ENCODE measurements at regions not wholly inside any gene's neighbourhood (a gene's known extent, or its start where the extent isn't known, plus 50 kb on each side); places are given as distances from the start of the nearest gene placed in this dataset.
"Not testable (repeated sequence)": the region's sequence is repeated elsewhere in the genome, so short reads cannot be mapped to it uniquely, and the experiment has no call there.

- intact Hi-C loops (cut with DNase I), result no loop called here
- TF ChIP-seq CTCF (IDR thresholded peaks at IDR 0.05; ENCODE audit: borderline replicate concordance, extremely low read depth, insufficient read depth), result no peak
- no peak for FAIRE-seq
- H3K9me3 ChIP-seq (ENCODE audit: control insufficient read depth in 2 of 3, insufficient read depth in 1 of 3, low read length in 3 of 3), result no peaks in the 10 kb centered on the region
- DNase-seq, result no peak
- no peaks in the 10 kb centered on the region for H3K27me3 ChIP-seq (ENCODE audit: control insufficient read depth, insufficient read depth, low read length)
- H3K27ac ChIP-seq (ENCODE audit: low read depth in 2 of 2, low read length in 2 of 2), result no peak overlapping the region
- no peaks in the 10 kb centered on the region for H3K4me1 ChIP-seq (ENCODE audit: control insufficient read depth in 2 of 3, insufficient read depth in 2 of 3, low read depth in 1 of 3, low read length in 3 of 3)
- no peaks in the 10 kb centered on the region for H3K36me3 ChIP-seq (ENCODE audit: control insufficient read depth in 2 of 3, insufficient read depth in 3 of 3, low read length in 3 of 3)
- H3K9ac ChIP-seq (ENCODE audit: low read length in 3 of 3), result no peak overlapping the region
- H3K4me3 ChIP-seq (ENCODE audit: low read length in 3 of 3), result no peak overlapping the region
Observed at GRCh38 chr1:193890935-193891334, 704.5 kb upstream of the B3GALT2 start.

DNA sequence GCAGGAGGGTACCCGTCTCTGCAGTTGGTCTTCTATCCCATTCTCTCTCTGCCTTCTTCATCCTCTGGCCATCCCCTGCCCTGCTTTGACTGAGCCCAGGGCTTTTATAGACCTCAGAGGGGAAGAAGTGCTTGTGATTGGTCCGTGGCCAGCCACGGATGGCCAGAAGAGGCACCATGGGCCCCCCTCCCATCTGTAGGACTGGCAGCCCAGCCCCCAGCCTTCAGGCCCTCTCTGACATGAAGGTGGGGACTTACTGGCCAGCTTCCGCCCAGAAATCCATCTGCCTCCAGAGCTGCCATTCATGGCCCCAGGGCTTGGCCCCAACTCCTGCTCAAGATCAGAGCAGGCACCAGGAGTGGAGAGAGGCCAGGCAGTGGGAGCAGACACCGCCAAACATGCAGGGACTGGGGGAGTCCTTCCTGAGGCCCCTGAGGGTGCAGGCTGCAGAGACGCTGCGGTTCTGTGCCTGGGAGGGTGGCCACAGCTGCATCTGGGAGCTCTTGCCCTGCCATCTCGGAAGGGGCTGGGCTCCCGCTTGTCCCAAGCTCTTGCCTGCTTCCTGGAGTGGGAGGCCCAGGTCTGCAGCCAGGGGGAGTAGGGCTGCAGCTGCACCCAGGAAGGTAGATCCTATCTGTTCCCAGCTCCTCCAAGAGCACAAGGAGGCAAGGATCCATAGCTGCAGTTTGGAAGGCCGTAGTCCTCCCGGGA is 698.6 kb upstream of the B3GALT2 start:
- H3K27ac ChIP-seq (ENCODE audit: low read depth in 2 of 2, low read length in 2 of 2), result no peak overlapping the region
- no peaks in the 10 kb centered on the region for H3K4me1 ChIP-seq (ENCODE audit: control insufficient read depth in 2 of 3, insufficient read depth in 2 of 3, low read depth in 1 of 3, low read length in 3 of 3)
- DNase-seq (peak in 1 of 5 donors; percentile 51), FAIRE-seq (no peak)
- H3K9ac ChIP-seq (ENCODE audit: low read length in 3 of 3), result no peak overlapping the region
- no peak overlapping the region for H3K4me3 ChIP-seq (ENCODE audit: low read length in 3 of 3)
- H3K27me3 ChIP-seq (ENCODE audit: control insufficient read depth, insufficient read depth, low read length), result no peaks in the 10 kb centered on the region
- intact Hi-C loops (cut with DNase I), result no loop called here
- no peaks in the 10 kb centered on the region for H3K9me3 ChIP-seq (ENCODE audit: control insufficient read depth in 2 of 3, insufficient read depth in 1 of 3, low read length in 3 of 3)
- no peak for TF ChIP-seq CTCF (IDR thresholded peaks at IDR 0.05; ENCODE audit: borderline replicate concordance, extremely low read depth, insufficient read depth)
- no peaks in the 10 kb centered on the region for H3K36me3 ChIP-seq (ENCODE audit: control insufficient read depth in 2 of 3, insufficient read depth in 3 of 3, low read length in 3 of 3)

GRCh38 chr1:193877920-193878319 is 691.5 kb upstream of the B3GALT2 start:
- FAIRE-seq; H3K9me3 ChIP-seq (ENCODE audit: control insufficient read depth in 2 of 3, insufficient read depth in 1 of 3, low read length in 3 of 3); H3K36me3 ChIP-seq (ENCODE audit: control insufficient read depth in 2 of 3, insufficient read depth in 3 of 3, low read length in 3 of 3); H3K27me3 ChIP-seq (ENCODE audit: control insufficient read depth, insufficient read depth, low read length); H3K4me1 ChIP-seq (ENCODE audit: control insufficient read depth in 2 of 3, insufficient read depth in 2 of 3, low read depth in 1 of 3, low read length in 3 of 3); DNase-seq; H3K27ac ChIP-seq (ENCODE audit: low read depth in 2 of 2, low read length in 2 of 2); H3K4me3 ChIP-seq (ENCODE audit: low read length in 3 of 3); H3K9ac ChIP-seq (ENCODE audit: low read length in 3 of 3); intact Hi-C loops (cut with DNase I): not testable (repeated sequence)

GRCh38 chr1:193868425-193868824 is 682.0 kb upstream of the B3GALT2 start:
- Histone ChIP-seq H3K27me3 (ENCODE audit: control insufficient read depth, insufficient read depth, low read length) (no peaks in the 10 kb centered on the region), H3K4me1 (ENCODE audit: control insufficient read depth in 2 of 3, insufficient read depth in 2 of 3, low read depth in 1 of 3, low read length in 3 of 3) (no peaks in the 10 kb centered on the region), H3K9ac (ENCODE audit: low read length in 3 of 3) (no peak overlapping the region), H3K4me3 (ENCODE audit: low read length in 3 of 3) (no peak overlapping the region), H3K36me3 (ENCODE audit: control insufficient read depth in 2 of 3, insufficient read depth in 3 of 3, low read length in 3 of 3) (no peaks in the 10 kb centered on the region), H3K9me3 (ENCODE audit: control insufficient read depth in 2 of 3, insufficient read depth in 1 of 3, low read length in 3 of 3) (no peaks in the 10 kb centered on the region), H3K27ac (ENCODE audit: low read depth in 2 of 2, low read length in 2 of 2) (no peak overlapping the region)
- intact Hi-C loops (cut with DNase I), result no loop called here
- DNase-seq (no peak), FAIRE-seq (no peak)
- no peak for TF ChIP-seq CTCF (IDR thresholded peaks at IDR 0.05; ENCODE audit: borderline replicate concordance, extremely low read depth, insufficient read depth)

Data from kidney (tissue), 13 donors.